ENCODE measurements at regions not wholly inside any gene's neighbourhood (a gene's known extent, or its start where the extent isn't known, plus 50 kb on each side); places are given as distances from the start of the nearest gene placed in this dataset.

DNA sequence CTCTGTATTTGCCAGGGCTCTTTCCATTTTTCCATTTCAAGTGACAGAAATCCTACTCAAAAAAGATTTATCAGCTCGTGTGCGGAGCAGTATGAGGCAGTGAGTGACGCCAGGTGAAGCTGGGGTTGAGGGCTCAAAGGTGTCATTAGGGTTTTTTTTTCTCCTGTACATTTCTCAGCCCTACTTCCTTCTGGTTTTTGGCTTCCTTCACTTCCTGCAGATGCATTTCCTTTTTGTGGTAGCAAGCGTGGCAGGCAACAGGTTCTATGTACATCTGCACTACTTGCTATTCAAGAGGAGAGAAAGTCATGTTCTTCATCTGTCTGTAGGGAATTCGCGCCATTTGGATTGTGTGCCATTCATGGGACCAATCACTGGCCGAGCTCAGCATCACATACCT is 52.8 kb upstream of the AOAH start:
- TF ChIP-seq EZH2 (IDR thresholded peaks at IDR 0.05; ENCODE audit: low read depth), result no peak
- TF ChIP-seq, protein P1, sequence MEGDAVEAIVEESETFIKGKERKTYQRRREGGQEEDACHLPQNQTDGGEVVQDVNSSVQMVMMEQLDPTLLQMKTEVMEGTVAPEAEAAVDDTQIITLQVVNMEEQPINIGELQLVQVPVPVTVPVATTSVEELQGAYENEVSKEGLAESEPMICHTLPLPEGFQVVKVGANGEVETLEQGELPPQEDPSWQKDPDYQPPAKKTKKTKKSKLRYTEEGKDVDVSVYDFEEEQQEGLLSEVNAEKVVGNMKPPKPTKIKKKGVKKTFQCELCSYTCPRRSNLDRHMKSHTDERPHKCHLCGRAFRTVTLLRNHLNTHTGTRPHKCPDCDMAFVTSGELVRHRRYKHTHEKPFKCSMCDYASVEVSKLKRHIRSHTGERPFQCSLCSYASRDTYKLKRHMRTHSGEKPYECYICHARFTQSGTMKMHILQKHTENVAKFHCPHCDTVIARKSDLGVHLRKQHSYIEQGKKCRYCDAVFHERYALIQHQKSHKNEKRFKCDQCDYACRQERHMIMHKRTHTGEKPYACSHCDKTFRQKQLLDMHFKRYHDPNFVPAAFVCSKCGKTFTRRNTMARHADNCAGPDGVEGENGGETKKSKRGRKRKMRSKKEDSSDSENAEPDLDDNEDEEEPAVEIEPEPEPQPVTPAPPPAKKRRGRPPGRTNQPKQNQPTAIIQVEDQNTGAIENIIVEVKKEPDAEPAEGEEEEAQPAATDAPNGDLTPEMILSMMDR (conservative IDR thresholded peaks at IDR 0.05), result no peak
